Kidney (tissue), 13 donors: ENCODE measurements at regions not wholly inside any gene's neighbourhood (a gene's known extent, or its start where the extent isn't known, plus 50 kb on each side); places are given as distances from the start of the nearest gene placed in this dataset.

Source experiments
- DNase-seq, 5 donors: peaks; one replicate each; pipeline ENCODE4 v3.0.0-alpha.2; 2013 to 2020
- FAIRE-seq: peaks from 2 replicates; lab custom pipeline; 2012; peaks lifted over from hg19 to GRCh38; lab: Jason Lieb, UNC
- H3K27ac ChIP-seq, 2 donors: one replicate each; pipeline ENCODE4 v1.7.0; 2013; ENCODE audit warnings: low read depth in 2 of 2, low read length in 2 of 2, inconsistent platforms in 1 of 2
- H3K27me3 ChIP-seq: one replicate; pipeline ENCODE4 v1.7.1; 2013; ENCODE audit warnings: low read length, inconsistent platforms; ENCODE audit not compliant: control insufficient read depth, insufficient read depth
- H3K36me3 ChIP-seq, 3 donors: one replicate each; pipeline versions ENCODE4 v1.7.0 to v1.7.1; 2013; ENCODE audit warnings: low read length in 3 of 3, control low read depth in 1 of 3, inconsistent platforms in 1 of 3; ENCODE audit not compliant: insufficient read depth in 3 of 3, control insufficient read depth in 2 of 3
- H3K4me1 ChIP-seq, 3 donors: one replicate each; pipeline versions ENCODE4 v1.7.0 to v1.7.1; 2013; ENCODE audit warnings: low read length in 3 of 3, inconsistent platforms in 1 of 3, low read depth in 1 of 3; ENCODE audit not compliant: control insufficient read depth in 2 of 3, insufficient read depth in 2 of 3
- H3K4me3 ChIP-seq, 3 donors: one replicate each; pipeline versions ENCODE4 v1.7.0 to v1.8.1; 2013; ENCODE audit warnings: low read length in 3 of 3, control low read depth in 1 of 3, inconsistent platforms in 1 of 3
- H3K9ac ChIP-seq, 3 donors: one replicate each; pipeline versions ENCODE4 v1.7.0 to v1.7.1; 2013; ENCODE audit warnings: low read length in 3 of 3, control low read depth in 1 of 3, inconsistent platforms in 1 of 3
- H3K9me3 ChIP-seq, 3 donors: one replicate each; pipeline versions ENCODE4 v1.7.0 to v1.7.1; 2013; ENCODE audit warnings: low read length in 3 of 3, control low read depth in 1 of 3, inconsistent platforms in 1 of 3; ENCODE audit not compliant: control insufficient read depth in 2 of 3, insufficient read depth in 1 of 3
- intact Hi-C: fragments of 100-400 bp; cut with DNase I; formaldehyde crosslinking; loops from one replicate; pipeline ENCODE4 v1.11.1; 2022
- TF ChIP-seq, protein P1 (sequence below): IDR thresholded peaks from 3 replicates; pipeline ENCODE4 v1.5.1; 2012; ENCODE audit warnings: mild to moderate bottlenecking, moderate library complexity, borderline replicate concordance; ENCODE audit not compliant: insufficient read depth; ENCODE audit errors: extremely low read depth
- donor health status: control.
- donor health status: control.
- donor health status: control.
- donor health status: control.
- donor health status: control.
- donor health status: DM: yes; HTN: yes; CAD: no.
- donor health status: Normal renal cell carcinoma (clear cell type).

DNA sequence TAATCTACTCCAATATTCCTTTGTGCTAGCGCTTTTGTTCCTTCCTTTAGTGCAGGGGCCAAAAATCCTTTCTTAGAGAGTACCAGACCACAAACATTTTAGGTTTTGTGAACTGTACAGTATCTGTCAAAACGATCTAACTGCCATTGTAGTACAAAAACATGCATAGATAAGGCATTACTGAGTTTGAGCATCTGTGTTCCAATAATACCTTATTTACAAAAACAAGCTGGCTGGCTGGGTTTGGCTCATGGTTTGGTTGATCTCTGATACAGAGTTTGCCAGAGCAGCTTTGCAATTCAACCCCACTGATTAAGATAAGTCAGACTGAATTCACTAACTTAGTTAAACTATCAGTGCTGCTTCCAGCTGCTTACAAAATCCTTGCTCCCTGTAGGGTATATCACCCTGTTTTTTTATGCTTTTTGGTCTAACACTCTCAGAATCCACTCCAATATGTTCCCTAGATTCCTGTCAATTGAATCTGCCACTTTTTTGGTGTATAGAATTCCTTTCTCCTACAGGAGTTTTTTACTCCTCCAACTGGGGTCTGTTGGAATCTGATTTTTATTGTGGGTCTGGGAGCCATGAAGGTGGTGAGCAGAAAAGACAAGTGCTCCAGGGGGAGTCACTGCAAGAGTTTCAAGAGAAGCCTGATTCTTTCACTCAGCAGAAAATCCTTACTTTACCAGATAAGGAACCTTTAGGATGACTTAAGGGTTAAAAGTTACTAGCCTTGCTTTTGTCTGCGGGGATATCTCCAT, 1399.4 kb downstream of the EFNB2 start:
- H3K4me3 ChIP-seq = no peak overlapping the region
- H3K9ac ChIP-seq = no peak overlapping the region
- FAIRE-seq (no peak), DNase-seq (no peak)
- no peaks in the 10 kb centered on the region for H3K27me3 ChIP-seq
- H3K36me3 ChIP-seq = no peaks in the 10 kb centered on the region
- intact Hi-C loops = no loop called here
- H3K27ac ChIP-seq = no peak overlapping the region
- no peaks in the 10 kb centered on the region for H3K9me3 ChIP-seq
- TF ChIP-seq, protein P1, sequence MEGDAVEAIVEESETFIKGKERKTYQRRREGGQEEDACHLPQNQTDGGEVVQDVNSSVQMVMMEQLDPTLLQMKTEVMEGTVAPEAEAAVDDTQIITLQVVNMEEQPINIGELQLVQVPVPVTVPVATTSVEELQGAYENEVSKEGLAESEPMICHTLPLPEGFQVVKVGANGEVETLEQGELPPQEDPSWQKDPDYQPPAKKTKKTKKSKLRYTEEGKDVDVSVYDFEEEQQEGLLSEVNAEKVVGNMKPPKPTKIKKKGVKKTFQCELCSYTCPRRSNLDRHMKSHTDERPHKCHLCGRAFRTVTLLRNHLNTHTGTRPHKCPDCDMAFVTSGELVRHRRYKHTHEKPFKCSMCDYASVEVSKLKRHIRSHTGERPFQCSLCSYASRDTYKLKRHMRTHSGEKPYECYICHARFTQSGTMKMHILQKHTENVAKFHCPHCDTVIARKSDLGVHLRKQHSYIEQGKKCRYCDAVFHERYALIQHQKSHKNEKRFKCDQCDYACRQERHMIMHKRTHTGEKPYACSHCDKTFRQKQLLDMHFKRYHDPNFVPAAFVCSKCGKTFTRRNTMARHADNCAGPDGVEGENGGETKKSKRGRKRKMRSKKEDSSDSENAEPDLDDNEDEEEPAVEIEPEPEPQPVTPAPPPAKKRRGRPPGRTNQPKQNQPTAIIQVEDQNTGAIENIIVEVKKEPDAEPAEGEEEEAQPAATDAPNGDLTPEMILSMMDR = no peak
- H3K4me1 ChIP-seq = no peaks in the 10 kb centered on the region

DNA sequence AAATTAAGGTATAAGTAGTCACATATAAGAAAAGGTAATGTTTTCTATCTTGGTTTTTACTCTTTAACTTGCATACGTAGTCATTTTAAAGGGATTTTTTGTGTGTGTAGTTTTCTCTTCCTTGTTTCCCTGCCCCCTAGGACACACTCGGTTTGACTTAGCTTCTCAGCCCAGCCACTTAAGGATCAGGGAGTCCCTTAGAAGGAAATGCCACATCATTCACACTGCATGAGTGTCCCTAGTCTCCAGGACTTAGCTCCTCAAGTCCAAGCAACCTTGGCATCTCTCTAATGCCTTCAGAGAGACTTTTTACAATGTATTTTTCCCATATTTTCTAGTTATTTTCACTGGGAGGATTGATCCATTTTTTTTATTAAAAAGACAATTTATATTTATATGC, 1407.7 kb downstream of the EFNB2 start:
- intact Hi-C loops = no loop called here
- TF ChIP-seq, protein P1 = no peak
- Histone ChIP-seq H3K4me3 (no peak overlapping the region), H3K9me3 (no peaks in the 10 kb centered on the region), H3K27me3 (no peaks in the 10 kb centered on the region), H3K4me1 (no peaks in the 10 kb centered on the region), H3K9ac (no peak overlapping the region), H3K27ac (no peak overlapping the region), H3K36me3 (no peaks in the 10 kb centered on the region)
- FAIRE-seq = no peak
- DNase-seq = no peak

DNA sequence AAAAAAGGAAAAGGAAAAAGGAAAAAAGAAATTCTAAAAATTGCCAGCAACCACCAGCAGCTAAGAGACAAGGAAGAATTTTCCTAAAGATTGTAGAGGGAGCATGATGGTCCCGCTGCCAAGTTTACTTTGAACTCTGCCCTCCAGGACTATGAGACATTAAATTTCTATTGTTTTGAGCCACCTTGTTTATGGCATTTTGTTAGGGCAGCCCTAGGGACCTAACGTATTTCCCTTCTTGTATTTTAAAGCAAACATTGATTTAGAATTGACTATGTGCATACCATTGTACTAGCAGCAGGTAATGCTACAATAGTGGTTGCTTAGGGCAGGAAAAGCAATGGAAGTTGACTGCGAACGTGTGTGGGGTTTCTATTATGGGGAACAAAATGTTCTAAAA, 1414.2 kb downstream of the EFNB2 start:
- Histone ChIP-seq H3K27ac (no peak overlapping the region), H3K27me3 (no peaks in the 10 kb centered on the region), H3K4me3 (no peak overlapping the region), H3K36me3 (no peaks in the 10 kb centered on the region), H3K4me1 (no peaks in the 10 kb centered on the region), H3K9me3 (no peaks in the 10 kb centered on the region), H3K9ac (no peak overlapping the region)
- no peak for DNase-seq
- intact Hi-C loops = no loop called here
- FAIRE-seq = no peak
- TF ChIP-seq, protein P1 = no peak
